Osteoblast (primary cell): ENCODE measurements at regions not wholly inside any gene's neighbourhood (a gene's known extent, or its start where the extent isn't known, plus 50 kb on each side); places are given as distances from the start of the nearest gene placed in this dataset.

Experiments used
- DNase-seq: peaks from one replicate; pipeline ENCODE4 v3.0.0; 2011; ENCODE audit warnings: low spot score, mixed read lengths; ENCODE audit not compliant: insufficient read length; ENCODE audit errors: missing footprints
- H2AFZ ChIP-seq: 2 replicates; pipeline ENCODE4 v1.6.0; 2011; ENCODE audit warnings: mild to moderate bottlenecking, low read length
- H3K27ac ChIP-seq: 2 replicates; pipeline ENCODE4 v1.5.1; 2011; ENCODE audit warnings: mild to moderate bottlenecking, low read depth, low read length, moderate library complexity
- H3K27me3 ChIP-seq: 2 replicates; pipeline ENCODE4 v1.6.0; 2012; ENCODE audit warnings: mild to moderate bottlenecking, control low read depth, inconsistent platforms, low read length, moderate library complexity; ENCODE audit not compliant: insufficient read depth
- H3K36me3 ChIP-seq: 2 replicates; pipeline ENCODE4 v1.5.1; 2011; ENCODE audit warnings: mild to moderate bottlenecking, low read length, control low read depth, moderate library complexity; ENCODE audit not compliant: insufficient read depth
- H3K4me1 ChIP-seq: 2 replicates; pipeline ENCODE4 v1.5.1; 2011; ENCODE audit warnings: mild to moderate bottlenecking, low read length, control low read depth, moderate library complexity; ENCODE audit not compliant: insufficient read depth
- H3K4me2 ChIP-seq: 2 replicates; pipeline ENCODE4 v1.6.0; 2011; ENCODE audit warnings: mild to moderate bottlenecking, low read length; ENCODE audit not compliant: insufficient read depth
- H3K4me3 ChIP-seq: fragments of 200-600 bp; sonication (generic); 3 replicates; pipeline ENCODE4 v1.5.1; 2012; ENCODE audit warnings: mild to moderate bottlenecking, low read length, inconsistent platforms; ENCODE audit not compliant: insufficient read depth
- H3K79me2 ChIP-seq: 2 replicates; pipeline ENCODE4 v1.6.0; 2012; ENCODE audit warnings: mild to moderate bottlenecking, low read length, control low read depth, inconsistent platforms; ENCODE audit not compliant: insufficient read depth
- H3K9me3 ChIP-seq: 2 replicates; pipeline ENCODE4 v1.5.1; 2011; ENCODE audit warnings: low read depth, low read length, control low read depth
- H4K20me1 ChIP-seq: 2 replicates; pipeline ENCODE4 v1.6.0; 2012; ENCODE audit warnings: mild to moderate bottlenecking, low read length, control low read depth; ENCODE audit not compliant: insufficient read depth
- TF ChIP-seq, protein P1 (sequence below): IDR thresholded peaks from 2 replicates; pipeline ENCODE4 v1.5.1; 2011; ENCODE audit warnings: mild to moderate bottlenecking, low read depth, low read length, moderate library complexity; ENCODE audit errors: extremely low read depth

DNA sequence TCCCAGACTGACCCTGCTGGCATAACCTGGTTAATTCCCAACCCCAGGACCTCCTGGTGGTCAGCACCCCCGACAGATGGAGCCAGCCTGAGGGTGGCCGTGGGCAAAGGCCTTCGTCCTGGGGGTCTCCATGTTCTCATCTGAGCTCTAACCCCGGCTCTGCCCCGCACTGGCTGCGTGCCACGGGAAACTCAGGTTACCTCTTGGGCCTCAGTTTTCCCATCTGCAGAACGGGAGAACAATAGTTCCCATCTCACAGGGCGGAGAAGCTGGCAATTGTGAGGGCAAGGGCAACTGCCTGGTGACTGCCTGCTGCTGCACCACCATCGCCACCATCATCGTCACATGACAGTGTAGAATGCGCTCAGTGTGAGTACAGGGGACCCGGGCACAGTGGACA, 77.9 kb downstream of the RFLNA start:
- no peak overlapping the region for H2AFZ ChIP-seq
- H3K4me2 ChIP-seq = no peak overlapping the region
- no peak for DNase-seq
- H3K36me3 ChIP-seq = peaks cover 67% of the 10 kb centered on the region
- no peaks in the 10 kb centered on the region for H3K27me3 ChIP-seq
- H3K4me1 ChIP-seq = peaks cover 24% of the 10 kb centered on the region
- H4K20me1 ChIP-seq = peaks cover 38% of the 10 kb centered on the region
- peaks cover 68% of the 10 kb centered on the region for H3K79me2 ChIP-seq
- no peak overlapping the region for H3K27ac ChIP-seq
- no peak overlapping the region for H3K4me3 ChIP-seq
- H3K9me3 ChIP-seq = no peaks in the 10 kb centered on the region
- TF ChIP-seq, protein P1, sequence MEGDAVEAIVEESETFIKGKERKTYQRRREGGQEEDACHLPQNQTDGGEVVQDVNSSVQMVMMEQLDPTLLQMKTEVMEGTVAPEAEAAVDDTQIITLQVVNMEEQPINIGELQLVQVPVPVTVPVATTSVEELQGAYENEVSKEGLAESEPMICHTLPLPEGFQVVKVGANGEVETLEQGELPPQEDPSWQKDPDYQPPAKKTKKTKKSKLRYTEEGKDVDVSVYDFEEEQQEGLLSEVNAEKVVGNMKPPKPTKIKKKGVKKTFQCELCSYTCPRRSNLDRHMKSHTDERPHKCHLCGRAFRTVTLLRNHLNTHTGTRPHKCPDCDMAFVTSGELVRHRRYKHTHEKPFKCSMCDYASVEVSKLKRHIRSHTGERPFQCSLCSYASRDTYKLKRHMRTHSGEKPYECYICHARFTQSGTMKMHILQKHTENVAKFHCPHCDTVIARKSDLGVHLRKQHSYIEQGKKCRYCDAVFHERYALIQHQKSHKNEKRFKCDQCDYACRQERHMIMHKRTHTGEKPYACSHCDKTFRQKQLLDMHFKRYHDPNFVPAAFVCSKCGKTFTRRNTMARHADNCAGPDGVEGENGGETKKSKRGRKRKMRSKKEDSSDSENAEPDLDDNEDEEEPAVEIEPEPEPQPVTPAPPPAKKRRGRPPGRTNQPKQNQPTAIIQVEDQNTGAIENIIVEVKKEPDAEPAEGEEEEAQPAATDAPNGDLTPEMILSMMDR = no peak

DNA sequence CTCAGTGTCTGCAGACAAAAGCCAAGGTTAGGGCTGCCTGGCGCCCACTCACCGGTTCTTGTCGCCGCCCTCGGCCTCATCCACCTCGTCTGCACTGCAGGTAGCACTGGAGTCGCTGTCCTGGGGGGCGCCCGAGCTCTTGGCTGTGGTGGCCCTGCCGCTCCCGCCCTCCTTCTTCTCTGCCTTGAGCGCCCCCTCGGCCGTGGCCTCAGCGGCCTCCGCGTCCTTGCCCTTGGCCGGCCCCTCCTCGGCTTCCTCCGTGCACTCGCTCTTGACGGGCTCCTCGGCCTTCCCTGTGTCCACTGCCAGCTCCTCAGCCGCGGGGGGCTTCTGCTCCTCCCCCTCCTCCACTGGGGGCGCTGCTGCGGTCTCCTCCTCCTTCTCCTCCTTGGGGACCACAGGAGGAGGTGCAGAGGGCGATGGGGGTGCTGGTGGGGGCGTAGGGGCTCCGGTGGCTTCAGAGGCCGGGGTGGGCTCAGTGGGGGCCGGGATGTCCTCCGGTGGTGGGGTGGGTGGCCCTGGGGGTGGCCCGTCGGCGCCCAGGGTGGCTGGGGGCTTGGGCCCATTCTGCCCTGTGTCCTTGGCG, 77.2 kb downstream of the RFLNA start:
- Histone ChIP-seq H3K27ac (no peak overlapping the region), H3K36me3 (peaks cover 66% of the 10 kb centered on the region), H2AFZ (no peak overlapping the region), H3K27me3 (no peaks in the 10 kb centered on the region), H3K4me1 (peaks cover 26% of the 10 kb centered on the region), H3K79me2 (peaks cover 71% of the 10 kb centered on the region), H3K4me2 (no peak overlapping the region), H4K20me1 (peaks cover 45% of the 10 kb centered on the region), H3K4me3 (no peak overlapping the region), H3K9me3 (no peaks in the 10 kb centered on the region)
- no peak for DNase-seq
- TF ChIP-seq, protein P1 = no peak

DNA sequence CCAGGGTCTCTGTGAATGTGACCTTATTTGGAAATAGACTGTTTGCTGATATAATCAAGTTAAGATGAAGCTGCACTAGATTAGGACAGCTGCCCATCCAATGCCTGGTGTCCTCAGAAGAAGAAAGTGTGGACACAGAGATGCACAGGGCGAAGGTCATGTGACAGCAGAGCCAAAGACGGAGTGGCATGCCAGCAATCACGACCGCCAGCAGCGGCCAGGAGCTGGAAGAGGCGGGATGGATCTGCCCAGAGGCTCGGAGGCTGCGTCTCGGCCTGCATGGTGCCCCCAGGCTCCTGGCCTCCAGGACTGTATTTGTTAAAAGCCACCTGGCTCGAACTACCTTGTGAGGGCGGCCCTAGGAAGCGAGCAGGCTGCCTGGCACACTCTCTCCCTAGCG, 76.5 kb downstream of the RFLNA start:
- peaks cover 66% of the 10 kb centered on the region for H3K36me3 ChIP-seq
- no peak overlapping the region for H3K4me3 ChIP-seq
- H3K79me2 ChIP-seq = peaks cover 70% of the 10 kb centered on the region
- H3K4me1 ChIP-seq = peaks cover 26% of the 10 kb centered on the region
- H4K20me1 ChIP-seq = peaks cover 46% of the 10 kb centered on the region
- TF ChIP-seq, protein P1 = no peak
- H3K9me3 ChIP-seq = no peaks in the 10 kb centered on the region
- no peak overlapping the region for H3K4me2 ChIP-seq
- no peak overlapping the region for H2AFZ ChIP-seq
- no peak overlapping the region for H3K27ac ChIP-seq
- no peak for DNase-seq
- no peaks in the 10 kb centered on the region for H3K27me3 ChIP-seq

DNA sequence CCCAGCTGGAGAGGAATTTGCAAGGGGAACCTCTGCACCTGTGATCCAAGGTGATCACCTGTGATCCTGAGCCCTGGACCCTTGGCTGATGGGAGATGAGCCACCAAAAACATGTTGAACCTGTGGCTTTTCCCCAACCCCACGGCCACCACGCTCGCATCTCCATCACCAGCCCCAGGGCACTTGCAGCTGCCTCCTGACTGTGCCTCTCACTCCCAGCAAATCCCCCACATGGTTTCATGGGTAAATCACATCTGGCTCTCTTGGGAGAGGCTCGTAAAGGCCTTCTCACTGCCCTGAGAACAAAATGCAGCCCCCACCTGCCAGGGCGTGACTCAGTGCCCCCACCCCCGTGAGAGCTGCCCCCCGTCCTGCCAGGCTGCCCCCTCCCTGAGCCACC, 76.0 kb downstream of the RFLNA start:
- no peak overlapping the region for H3K4me2 ChIP-seq
- peaks cover 70% of the 10 kb centered on the region for H3K36me3 ChIP-seq
- peaks cover 52% of the 10 kb centered on the region for H4K20me1 ChIP-seq
- TF ChIP-seq, protein P1 = no peak
- no peak for DNase-seq
- no peak overlapping the region for H3K4me3 ChIP-seq
- H3K79me2 ChIP-seq = peaks cover 71% of the 10 kb centered on the region
- H3K9me3 ChIP-seq = no peaks in the 10 kb centered on the region
- H3K4me1 ChIP-seq = peaks cover 26% of the 10 kb centered on the region
- no peak overlapping the region for H2AFZ ChIP-seq
- H3K27me3 ChIP-seq = no peaks in the 10 kb centered on the region
- H3K27ac ChIP-seq = peak overlapping the region; percentile 84
